H1 (cell line): ENCODE measurements at regions not wholly inside any gene's neighbourhood (a gene's known extent, or its start where the extent isn't known, plus 50 kb on each side); places are given as distances from the start of the nearest gene placed in this dataset.

Experiments
- CTCF ChIA-PET: fragments of 300-600 bp; sonication (Branson Sonifier 250); formaldehyde crosslinking; loops from one replicate; lab custom pipeline; 2021; ENCODE audit not compliant: partially characterized antibody; lab: Charles Lee
- POLR2A ChIA-PET: fragments of 300-600 bp; sonication (Branson Sonifier 250); formaldehyde crosslinking; loops from one replicate; lab custom pipeline; 2021; ENCODE audit warnings: inconsistent platforms; ENCODE audit not compliant: partially characterized antibody; lab: Charles Lee
- DNase-seq, 2 experiments: peaks; one replicate each; pipeline versions ENCODE4 v3.0.0 to v3.0.0-alpha.2; 2010 to 2022; ENCODE audit warnings: low spot score in 2 of 2, low read depth in 1 of 2, mixed read lengths in 1 of 2
- FAIRE-seq: peaks from 2 replicates; lab custom pipeline; 2011; peaks lifted over from hg19 to GRCh38; lab: Jason Lieb, UNC
- H2AFZ ChIP-seq: 2 replicates; pipeline ENCODE4 v1.8.1; 2012; ENCODE audit warnings: low read length, inconsistent platforms
- H2AK5ac ChIP-seq: 2 replicates; pipeline ENCODE4 v1.6.1; 2013; ENCODE audit warnings: low read depth, low read length
- H2BK120ac ChIP-seq: replicated peaks from 2 replicates; pipeline ENCODE3; 2013; ENCODE audit warnings: low read depth, low read length, inconsistent platforms
- H2BK12ac ChIP-seq: 2 replicates; pipeline ENCODE4 v1.6.1; 2013; ENCODE audit warnings: low read depth, low read length
- H2BK15ac ChIP-seq: 2 replicates; pipeline ENCODE4 v1.6.1; 2013; ENCODE audit warnings: low read length
- H2BK20ac ChIP-seq: 2 replicates; pipeline ENCODE4 v1.6.1; 2013; ENCODE audit warnings: low read length
- H2BK5ac ChIP-seq: 2 replicates; pipeline ENCODE4 v1.6.1; 2013; ENCODE audit warnings: low read depth, low read length
- H3K14ac ChIP-seq: 2 replicates; pipeline ENCODE4 v1.6.1; 2013; ENCODE audit warnings: inconsistent platforms; ENCODE audit not compliant: insufficient read length
- H3K18ac ChIP-seq: 2 replicates; pipeline ENCODE4 v1.6.1; 2013; ENCODE audit warnings: low read length; ENCODE audit errors: extremely low read depth
- H3K23ac ChIP-seq: 2 replicates; pipeline ENCODE4 v1.6.1; 2013; ENCODE audit warnings: inconsistent platforms; ENCODE audit not compliant: insufficient read length
- H3K23me2 ChIP-seq: 2 replicates; pipeline ENCODE4 v1.6.1; 2013; ENCODE audit warnings: low read depth, low read length
- H3K27ac ChIP-seq: 2 replicates; pipeline ENCODE4 v1.6.1; 2011; ENCODE audit warnings: low read depth, low read length, inconsistent platforms
- H3K27me3 ChIP-seq, 4 experiments: replicated peaks in 1 of 4; 1 replicate in 1 of 4; 2 replicates in 3 of 4; pipeline versions ENCODE4 v1.6.1 to v1.8.1; 2011 to 2013; ENCODE audit warnings: low read length in 3 of 4, mild to moderate bottlenecking in 3 of 4, inconsistent platforms in 2 of 4, mixed read lengths in 2 of 4, moderate library complexity in 1 of 4; ENCODE audit not compliant: control insufficient read depth in 3 of 4, insufficient read depth in 3 of 4; ENCODE audit errors: extremely low read depth in 1 of 4
- H3K36me3 ChIP-seq, 4 experiments: 2 replicates each; pipeline versions ENCODE4 v1.6.1 to v1.8.1; 2011 to 2013; ENCODE audit warnings: mild to moderate bottlenecking in 4 of 4, low read length in 3 of 4, moderate library complexity in 2 of 4, control low read depth in 1 of 4, inconsistent platforms in 1 of 4; ENCODE audit not compliant: insufficient read depth in 4 of 4, control insufficient read depth in 2 of 4
- H3K4ac ChIP-seq: replicated peaks from 2 replicates; pipeline ENCODE3; 2013; ENCODE audit warnings: low read length, low read depth, mixed read lengths, inconsistent platforms; ENCODE audit not compliant: insufficient read length
- H3K4me1 ChIP-seq, 4 experiments: replicated peaks in 1 of 4; 1 replicate in 1 of 4; 2 replicates in 3 of 4; pipeline versions ENCODE4 v1.6.1 to v1.8.1; 2011 to 2013; ENCODE audit warnings: low read length in 3 of 4, inconsistent platforms in 2 of 4, mixed read lengths in 1 of 4; ENCODE audit not compliant: insufficient read depth in 4 of 4, control insufficient read depth in 3 of 4
- H3K4me2 ChIP-seq, 2 experiments: 2 replicates each; pipeline versions ENCODE4 v1.6.1 to v1.8.1; 2011 to 2013; ENCODE audit warnings: low read depth in 2 of 2, low read length in 2 of 2, control low read depth in 1 of 2, inconsistent platforms in 1 of 2, mild to moderate bottlenecking in 1 of 2; ENCODE audit not compliant: insufficient read depth in 1 of 2
- H3K4me3 ChIP-seq, 4 experiments: fragments of 200-600, 300-600 bp in 1 of 4; sonication (generic), shearing (Covaris generic), sonication (Bioruptor Twin) in 1 of 4; 2 replicates each; pipeline versions ENCODE4 v1.5.1 to v1.8.1; 2011 to 2016; ENCODE audit warnings: low read length in 4 of 4, low read depth in 3 of 4, control low read depth in 2 of 4, inconsistent platforms in 2 of 4, mild to moderate bottlenecking in 2 of 4, mixed read lengths in 1 of 4, moderate library complexity in 1 of 4; ENCODE audit not compliant: insufficient read depth in 2 of 4; ENCODE audit errors: extremely low read depth in 1 of 4
- H3K56ac ChIP-seq: replicated peaks from 2 replicates; pipeline ENCODE3; 2013; ENCODE audit warnings: low read depth, mild to moderate bottlenecking, mixed read lengths, low read length, inconsistent platforms; ENCODE audit not compliant: insufficient read length
- H3K79me1 ChIP-seq: 2 replicates; pipeline ENCODE4 v1.6.1; 2013; ENCODE audit warnings: low read depth, low read length, control low read depth
- H3K79me2 ChIP-seq, 2 experiments: 2 replicates each; pipeline versions ENCODE4 v1.6.1 to v1.8.1; 2012 to 2013; ENCODE audit warnings: low read length in 2 of 2, mild to moderate bottlenecking in 2 of 2, inconsistent platforms in 1 of 2; ENCODE audit not compliant: insufficient read depth in 2 of 2, control insufficient read depth in 1 of 2
- H3K9ac ChIP-seq, 4 experiments: replicated peaks in 1 of 4; 1 replicate in 1 of 4; 2 replicates in 3 of 4; pipeline versions ENCODE4 v1.6.1 to v1.8.1; 2011 to 2013; ENCODE audit warnings: low read depth in 3 of 4, low read length in 3 of 4, control low read depth in 2 of 4, mild to moderate bottlenecking in 2 of 4, moderate library complexity in 2 of 4, inconsistent platforms in 1 of 4; ENCODE audit errors: extremely low read depth in 1 of 4
- H3K9me3 ChIP-seq, 2 experiments: 2 replicates each; pipeline versions ENCODE4 v1.6.1 to v1.8.1; 2012 to 2013; ENCODE audit warnings: mild to moderate bottlenecking in 2 of 2, moderate library complexity in 2 of 2, control low read depth in 1 of 2, inconsistent platforms in 1 of 2, low read depth in 1 of 2, low read length in 1 of 2, mixed read lengths in 1 of 2; ENCODE audit not compliant: insufficient read depth in 2 of 2
- H4K20me1 ChIP-seq, 2 experiments: replicated peaks in 1 of 2; 2 replicates each; pipeline versions ENCODE3 to v1.8.1; 2011 to 2013; ENCODE audit warnings: inconsistent platforms in 2 of 2, low read length in 2 of 2, mild to moderate bottlenecking in 1 of 2; ENCODE audit not compliant: insufficient read depth in 2 of 2, control insufficient read depth in 1 of 2
- H4K5ac ChIP-seq: 2 replicates; pipeline ENCODE4 v1.6.1; 2013; ENCODE audit warnings: low read length, low read depth, mixed read lengths, inconsistent platforms; ENCODE audit not compliant: insufficient read length
- H4K8ac ChIP-seq: 2 replicates; pipeline ENCODE4 v1.8.0; 2013; ENCODE audit warnings: mild to moderate bottlenecking, moderate library complexity, low read length, inconsistent platforms; ENCODE audit not compliant: insufficient read depth; ENCODE audit errors: extremely low read depth
- H4K91ac ChIP-seq: replicated peaks from 2 replicates; pipeline ENCODE3; 2013; ENCODE audit warnings: low read length, mixed read lengths, inconsistent platforms; ENCODE audit not compliant: insufficient read length
- BACH1 ChIP-seq: IDR thresholded peaks from 2 replicates; pipeline ENCODE4 v1.6.1; 2012; ENCODE audit warnings: low read length, improper control_type of control experiment
- CEBPB ChIP-seq: IDR thresholded peaks from 2 replicates; pipeline ENCODE4 v1.6.1; 2012; ENCODE audit warnings: low read depth, low read length
- EZH2 ChIP-seq: fragments of 200-600 bp; sonication (generic); IDR thresholded peaks from 2 replicates; pipeline ENCODE4 v1.7.1; 2012; ENCODE audit warnings: low read depth, mild to moderate bottlenecking, moderate library complexity, low read length, inconsistent platforms; ENCODE audit not compliant: severe bottlenecking
- KDM4A ChIP-seq: IDR thresholded peaks from one replicate; pipeline ENCODE4 v1.7.1; 2012; ENCODE audit warnings: low read depth, mild to moderate bottlenecking, moderate library complexity, low read length, inconsistent platforms; ENCODE audit not compliant: severe bottlenecking
- NANOG ChIP-seq: IDR thresholded peaks from 2 replicates; pipeline ENCODE4 v1.6.1; 2011; ENCODE audit warnings: low read length, low read depth, mild to moderate bottlenecking, inconsistent platforms; ENCODE audit not compliant: insufficient read depth, poor library complexity, severe bottlenecking
- SIN3A ChIP-seq, 2 experiments: IDR thresholded peaks in 1 of 2; conservative IDR thresholded peaks in 1 of 2; 2 replicates each; pipeline ENCODE4 v1.6.1; 2011 to 2012; ENCODE audit warnings: low read length in 2 of 2, improper control_type of control experiment in 1 of 2, low read depth in 1 of 2, mild to moderate bottlenecking in 1 of 2
- WGBS, 2 experiments: shearing (Covaris generic) in 1 of 2; methylation state at CpG; one replicate each; pipeline versions ENCODE4 v1.1.6 to v1.1.7; 2013 to 2015; ENCODE audit warnings: low lambda C conversion rate in 2 of 2, mixed read lengths in 2 of 2, inconsistent platforms in 1 of 2, low coverage in 1 of 2, missing lambda C conversion rate in 1 of 2; ENCODE audit not compliant: insufficient replicate concordance in 2 of 2, insufficient coverage in 1 of 2, insufficient read length in 1 of 2; ENCODE audit errors: extremely low coverage in 1 of 2, missing lambda C conversion rate in 1 of 2; 5-methylcytosine and 5-hydroxymethylcytosine counted together
- TF ChIP-seq, protein P1 (sequence below): IDR thresholded peaks from 2 replicates; pipeline ENCODE4 v1.6.1; 2012; ENCODE audit warnings: low read length, inconsistent platforms
- TF ChIP-seq, protein P2 (sequence below): IDR thresholded peaks from 2 replicates; pipeline ENCODE4 v1.6.1; 2012; ENCODE audit warnings: inconsistent platforms
- TF ChIP-seq, protein P3 (sequence below): IDR thresholded peaks from 2 replicates; pipeline ENCODE4 v1.6.1; 2012; ENCODE audit warnings: inconsistent platforms

DNA sequence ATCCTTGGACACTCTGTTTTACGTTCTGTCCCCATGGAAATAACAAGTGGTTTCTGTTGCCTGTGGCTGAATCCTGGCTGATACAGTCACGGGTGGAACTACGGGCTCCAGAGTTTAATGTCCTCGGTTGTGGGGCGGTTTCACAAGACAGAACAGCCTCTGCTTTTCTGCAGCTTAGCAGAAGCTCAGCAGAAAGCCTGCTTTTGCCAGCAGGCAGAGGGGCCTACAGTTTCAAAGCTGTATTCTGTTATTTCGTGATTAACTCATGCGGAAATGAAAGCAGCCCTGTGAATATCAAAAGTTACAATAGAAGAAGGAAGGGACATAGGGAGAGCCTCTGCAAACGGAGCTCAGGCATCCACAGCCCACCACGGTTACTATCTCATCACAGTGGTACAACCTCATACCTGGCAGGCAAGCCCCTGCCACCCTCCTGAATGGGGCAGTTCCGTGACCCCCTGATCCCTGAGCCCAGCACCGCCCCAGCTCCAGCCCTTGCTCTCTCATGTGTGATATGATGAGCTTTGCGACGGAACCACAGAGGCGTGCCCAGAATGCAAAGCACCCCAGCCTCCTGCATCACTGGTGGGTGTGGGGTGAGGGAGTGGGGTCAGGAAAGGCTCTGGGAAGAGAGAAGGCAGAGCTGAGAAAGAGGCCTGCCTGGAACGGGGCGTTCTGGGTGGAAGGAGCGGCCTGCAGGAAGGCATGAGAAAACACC is 360.6 kb downstream of the BRD1 start:
- Histone ChIP-seq H2BK20ac (no peak overlapping the region), H2AK5ac (no peak overlapping the region), H2BK5ac (no peak overlapping the region; the same call in 1 of the 2 replicates), H3K79me2 (no peaks in the 10 kb centered on the region), H3K23me2 (no peaks in the 10 kb centered on the region; the same call in 1 of the 2 replicates), H4K91ac (peak overlapping the region; percentile 37), H4K20me1 (no peaks in the 10 kb centered on the region), H3K9ac (no peak overlapping the region), H2BK15ac (peak overlapping the region; percentile 48; the same call in 1 of the 2 replicates), H2AFZ (no peak overlapping the region), H3K23ac (no peak overlapping the region), H3K4me3 (no peak overlapping the region), H2BK12ac (no peak overlapping the region), H3K79me1 (no peaks in the 10 kb centered on the region), H2BK120ac (no peak overlapping the region), H3K4me1 (peaks cover 0 to 7% (median 0%) of the 10 kb centered on the region in 4 experiments; a peak in 2 of 7 replicates), H3K4me2 (no peak overlapping the region), H4K8ac (no peak overlapping the region; the same call in 1 of the 2 replicates), H3K27ac (no peak overlapping the region), H4K5ac (no peak overlapping the region), H3K56ac (no peak overlapping the region), H3K36me3 (no peaks in the 10 kb centered on the region), H3K9me3 (no peaks in the 10 kb centered on the region), H3K4ac (no peak overlapping the region), H3K27me3 (no peaks in the 10 kb centered on the region), H3K14ac (no peak overlapping the region), H3K18ac (no peak overlapping the region)
- DNase-seq (no peak), FAIRE-seq (no peak)
- ChIA-PET CTCF (interaction anchor here (1.2 to 2.5 kb wide), 2 partner anchors 83 to 153 kb away, joined by 3 to 7 read pairs; no protein-coding TSS in a partner anchor), POLR2A (no interaction called here)
- 88% methylated on average over 17 of the region's 17 CpGs; no CpG with 5 or more reads in 1 of the 2 experiments for WGBS, 2 experiments
- TF ChIP-seq NANOG (no peak), SIN3A (conservative IDR thresholded peaks at IDR 0.05 in 1 of 2, IDR thresholded peaks at IDR 0.05 in 1 of 2; ENCODE audit: low read depth in 1 of 2, low read length in 2 of 2) (no peak), BACH1 (no peak), KDM4A (no peak), EZH2 (no peak), CEBPB (no peak)
- TF ChIP-seq, protein P1, sequence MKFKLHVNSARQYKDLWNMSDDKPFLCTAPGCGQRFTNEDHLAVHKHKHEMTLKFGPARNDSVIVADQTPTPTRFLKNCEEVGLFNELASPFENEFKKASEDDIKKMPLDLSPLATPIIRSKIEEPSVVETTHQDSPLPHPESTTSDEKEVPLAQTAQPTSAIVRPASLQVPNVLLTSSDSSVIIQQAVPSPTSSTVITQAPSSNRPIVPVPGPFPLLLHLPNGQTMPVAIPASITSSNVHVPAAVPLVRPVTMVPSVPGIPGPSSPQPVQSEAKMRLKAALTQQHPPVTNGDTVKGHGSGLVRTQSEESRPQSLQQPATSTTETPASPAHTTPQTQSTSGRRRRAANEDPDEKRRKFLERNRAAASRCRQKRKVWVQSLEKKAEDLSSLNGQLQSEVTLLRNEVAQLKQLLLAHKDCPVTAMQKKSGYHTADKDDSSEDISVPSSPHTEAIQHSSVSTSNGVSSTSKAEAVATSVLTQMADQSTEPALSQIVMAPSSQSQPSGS, result no peak
- TF ChIP-seq, protein P2, sequence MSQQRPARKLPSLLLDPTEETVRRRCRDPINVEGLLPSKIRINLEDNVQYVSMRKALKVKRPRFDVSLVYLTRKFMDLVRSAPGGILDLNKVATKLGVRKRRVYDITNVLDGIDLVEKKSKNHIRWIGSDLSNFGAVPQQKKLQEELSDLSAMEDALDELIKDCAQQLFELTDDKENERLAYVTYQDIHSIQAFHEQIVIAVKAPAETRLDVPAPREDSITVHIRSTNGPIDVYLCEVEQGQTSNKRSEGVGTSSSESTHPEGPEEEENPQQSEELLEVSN, result no peak
- TF ChIP-seq, protein P3, sequence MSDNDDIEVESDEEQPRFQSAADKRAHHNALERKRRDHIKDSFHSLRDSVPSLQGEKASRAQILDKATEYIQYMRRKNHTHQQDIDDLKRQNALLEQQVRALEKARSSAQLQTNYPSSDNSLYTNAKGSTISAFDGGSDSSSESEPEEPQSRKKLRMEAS, result no peak
